IPS-18a (cell line): ENCODE measurements at regions not wholly inside any gene's neighbourhood (a gene's known extent, or its start where the extent isn't known, plus 50 kb on each side); places are given as distances from the start of the nearest gene placed in this dataset.

ENCODE experiments used
- H3K27ac ChIP-seq: one replicate; pipeline ENCODE4 v1.5.1; 2013; ENCODE audit warnings: low read length
- H3K27me3 ChIP-seq: one replicate; pipeline ENCODE4 v1.6.1; 2013; ENCODE audit warnings: mild to moderate bottlenecking, low read length; ENCODE audit not compliant: control insufficient read depth, insufficient read depth
- H3K36me3 ChIP-seq: one replicate; pipeline ENCODE4 v1.6.1; 2013; ENCODE audit warnings: low read depth, low read length; ENCODE audit not compliant: control insufficient read depth
- H3K4me1 ChIP-seq: one replicate; pipeline ENCODE4 v1.6.1; 2013; ENCODE audit warnings: low read depth, low read length; ENCODE audit not compliant: control insufficient read depth
- H3K4me3 ChIP-seq: one replicate; pipeline ENCODE4 v1.5.1; 2013; ENCODE audit warnings: low read length
- H3K9ac ChIP-seq: one replicate; pipeline ENCODE4 v1.6.1; 2013; ENCODE audit warnings: mild to moderate bottlenecking, low read length, moderate library complexity
- H3K9me3 ChIP-seq: one replicate; pipeline ENCODE4 v1.6.1; 2013; ENCODE audit warnings: low read depth, low read length; ENCODE audit not compliant: control insufficient read depth

- Histone ChIP-seq H3K27me3 (no peaks in the 10 kb centered on the region), H3K36me3 (no peaks in the 10 kb centered on the region), H3K9me3 (no peaks in the 10 kb centered on the region), H3K9ac (no peak overlapping the region), H3K4me1 (no peaks in the 10 kb centered on the region), H3K4me3 (no peak overlapping the region), H3K27ac (no peak overlapping the region)
Observed at GRCh38 chr1:102365071-102365470, 368.3 kb upstream of the OLFM3 start.

- Histone ChIP-seq H3K27ac (no peak overlapping the region), H3K4me1 (no peaks in the 10 kb centered on the region), H3K36me3 (no peaks in the 10 kb centered on the region), H3K4me3 (no peak overlapping the region), H3K9ac (no peak overlapping the region), H3K9me3 (no peaks in the 10 kb centered on the region), H3K27me3 (no peaks in the 10 kb centered on the region)
Observed at GRCh38 chr1:102336602-102337001, 339.9 kb upstream of the OLFM3 start.

GRCh38 chr1:102318104-102318806 lies 321.5 kb upstream of the OLFM3 start:
- H3K4me1 ChIP-seq = no peaks in the 10 kb centered on the region
- H3K36me3 ChIP-seq = no peaks in the 10 kb centered on the region
- H3K9ac ChIP-seq = no peak overlapping the region
- no peaks in the 10 kb centered on the region for H3K27me3 ChIP-seq
- H3K27ac ChIP-seq = no peak overlapping the region
- no peaks in the 10 kb centered on the region for H3K9me3 ChIP-seq
- no peak overlapping the region for H3K4me3 ChIP-seq

GRCh38 chr1:102315096-102315495 lies 318.4 kb upstream of the OLFM3 start:
- H3K36me3 ChIP-seq = no peaks in the 10 kb centered on the region
- no peaks in the 10 kb centered on the region for H3K9me3 ChIP-seq
- H3K4me3 ChIP-seq = no peak overlapping the region
- no peaks in the 10 kb centered on the region for H3K27me3 ChIP-seq
- H3K27ac ChIP-seq = no peak overlapping the region
- no peak overlapping the region for H3K9ac ChIP-seq
- no peaks in the 10 kb centered on the region for H3K4me1 ChIP-seq

GRCh38 chr1:102296116-102296515 lies 299.4 kb upstream of the OLFM3 start:
- H3K36me3 ChIP-seq = no peaks in the 10 kb centered on the region
- peaks cover 4% of the 10 kb centered on the region for H3K9me3 ChIP-seq
- H3K9ac ChIP-seq = no peak overlapping the region
- no peak overlapping the region for H3K4me3 ChIP-seq
- no peaks in the 10 kb centered on the region for H3K4me1 ChIP-seq
- H3K27me3 ChIP-seq = no peaks in the 10 kb centered on the region
- H3K27ac ChIP-seq = no peak overlapping the region

- Histone ChIP-seq H3K36me3 (no peaks in the 10 kb centered on the region), H3K9me3 (peaks cover 3% of the 10 kb centered on the region), H3K27me3 (no peaks in the 10 kb centered on the region), H3K9ac (no peak overlapping the region), H3K4me3 (no peak overlapping the region), H3K27ac (no peak overlapping the region), H3K4me1 (no peaks in the 10 kb centered on the region)
Observed at GRCh38 chr1:102282955-102283354, 286.2 kb upstream of the OLFM3 start.

- H3K27ac ChIP-seq = no peak overlapping the region
- no peaks in the 10 kb centered on the region for H3K36me3 ChIP-seq
- no peak overlapping the region for H3K9ac ChIP-seq
- no peaks in the 10 kb centered on the region for H3K4me1 ChIP-seq
- no peaks in the 10 kb centered on the region for H3K9me3 ChIP-seq
- no peaks in the 10 kb centered on the region for H3K27me3 ChIP-seq
- H3K4me3 ChIP-seq = no peak overlapping the region
Observed at GRCh38 chr1:102262994-102263393, 266.3 kb upstream of the OLFM3 start.

- no peaks in the 10 kb centered on the region for H3K36me3 ChIP-seq
- no peak overlapping the region for H3K9ac ChIP-seq
- no peak overlapping the region for H3K4me3 ChIP-seq
- H3K27me3 ChIP-seq = no peaks in the 10 kb centered on the region
- no peak overlapping the region for H3K27ac ChIP-seq
- H3K9me3 ChIP-seq = no peaks in the 10 kb centered on the region
- no peaks in the 10 kb centered on the region for H3K4me1 ChIP-seq
Observed at GRCh38 chr1:102252731-102253505, 256.2 kb upstream of the OLFM3 start.

- H3K27me3 ChIP-seq = no peaks in the 10 kb centered on the region
- no peaks in the 10 kb centered on the region for H3K9me3 ChIP-seq
- no peak overlapping the region for H3K27ac ChIP-seq
- no peak overlapping the region for H3K9ac ChIP-seq
- no peaks in the 10 kb centered on the region for H3K36me3 ChIP-seq
- H3K4me3 ChIP-seq = no peak overlapping the region
- no peaks in the 10 kb centered on the region for H3K4me1 ChIP-seq
Observed at GRCh38 chr1:102241431-102242338, 245.0 kb upstream of the OLFM3 start.

- H3K27me3 ChIP-seq = no peaks in the 10 kb centered on the region
- no peak overlapping the region for H3K27ac ChIP-seq
- no peak overlapping the region for H3K4me3 ChIP-seq
- no peaks in the 10 kb centered on the region for H3K4me1 ChIP-seq
- peaks cover 2% of the 10 kb centered on the region for H3K9me3 ChIP-seq
- no peak overlapping the region for H3K9ac ChIP-seq
- H3K36me3 ChIP-seq = no peaks in the 10 kb centered on the region
Observed at GRCh38 chr1:102239247-102239646, 242.5 kb upstream of the OLFM3 start.

- no peak overlapping the region for H3K9ac ChIP-seq
- no peaks in the 10 kb centered on the region for H3K36me3 ChIP-seq
- no peak overlapping the region for H3K27ac ChIP-seq
- peaks cover 2% of the 10 kb centered on the region for H3K9me3 ChIP-seq
- H3K4me3 ChIP-seq = no peak overlapping the region
- no peaks in the 10 kb centered on the region for H3K4me1 ChIP-seq
- H3K27me3 ChIP-seq = no peaks in the 10 kb centered on the region
Observed at GRCh38 chr1:102234753-102235359, 238.1 kb upstream of the OLFM3 start.
